Endothelial cell of umbilical vein (primary cell): ENCODE measurements at regions not wholly inside any gene's neighbourhood (a gene's known extent, or its start where the extent isn't known, plus 50 kb on each side); places are given as distances from the start of the nearest gene placed in this dataset.

ENCODE experiments used
- CTCF ChIP-seq, 2 donors: IDR thresholded peaks; 1 replicate in 1 of 2; 2 replicates in 1 of 2; pipeline ENCODE4 v1.5.1; 2011; ENCODE audit warnings: low read length in 2 of 2, mild to moderate bottlenecking in 2 of 2, moderate library complexity in 2 of 2, control low read depth in 1 of 2, inconsistent platforms in 1 of 2, low read depth in 1 of 2; ENCODE audit not compliant: insufficient read depth in 1 of 2; ENCODE audit errors: extremely low read depth in 1 of 2
- EZH2 ChIP-seq: IDR thresholded peaks from 2 replicates; pipeline ENCODE4 v1.6.1; 2012; ENCODE audit warnings: borderline replicate concordance, low read depth, mild to moderate bottlenecking, moderate library complexity, low read length, inconsistent platforms; ENCODE audit not compliant: severe bottlenecking
- MYC ChIP-seq: IDR thresholded peaks from one replicate; pipeline ENCODE4 v1.6.1; 2011; ENCODE audit warnings: mild to moderate bottlenecking, low read depth, low read length
- POLR2A ChIP-seq: IDR thresholded peaks from 2 replicates; pipeline ENCODE4 v1.6.1; 2012; ENCODE audit warnings: low read depth, mild to moderate bottlenecking, control low read depth, low read length

- TF ChIP-seq CTCF (IDR thresholded peaks at IDR 0.05; ENCODE audit: extremely low read depth in 1 of 2, insufficient read depth in 1 of 2, low read depth in 1 of 2, low read length in 2 of 2), result peak; percentile 83 to 92
- no peak for TF ChIP-seq EZH2
- TF ChIP-seq POLR2A, result no peak
- TF ChIP-seq MYC, result no peak
These were observed 133.3 kb upstream of the CIBAR2 start for GRCh38 chr16:85245307-85246172.
